OCI-LY7 (cell line): ENCODE measurements at regions not wholly inside any gene's neighbourhood (a gene's known extent, or its start where the extent isn't known, plus 50 kb on each side); places are given as distances from the start of the nearest gene placed in this dataset.

Experiments used
- EZH2phosphoT487 ChIP-seq: fragments of 200-600 bp; sonication (generic); IDR thresholded peaks from 2 replicates; pipeline ENCODE4 v1.6.1; 2018; ENCODE audit warnings: low read depth, borderline replicate concordance, mild to moderate bottlenecking, mixed run types, antibody characterized with exemption, low read length, moderate library complexity, mixed read lengths
- TF ChIP-seq, protein P1 (sequence below): fragments of 200-600 bp; sonication (generic); conservative IDR thresholded peaks from 2 replicates; pipeline ENCODE4 v1.5.1; 2014; ENCODE audit warnings: mild to moderate bottlenecking, antibody characterized with exemption, low read length, moderate library complexity, mixed read lengths

DNA sequence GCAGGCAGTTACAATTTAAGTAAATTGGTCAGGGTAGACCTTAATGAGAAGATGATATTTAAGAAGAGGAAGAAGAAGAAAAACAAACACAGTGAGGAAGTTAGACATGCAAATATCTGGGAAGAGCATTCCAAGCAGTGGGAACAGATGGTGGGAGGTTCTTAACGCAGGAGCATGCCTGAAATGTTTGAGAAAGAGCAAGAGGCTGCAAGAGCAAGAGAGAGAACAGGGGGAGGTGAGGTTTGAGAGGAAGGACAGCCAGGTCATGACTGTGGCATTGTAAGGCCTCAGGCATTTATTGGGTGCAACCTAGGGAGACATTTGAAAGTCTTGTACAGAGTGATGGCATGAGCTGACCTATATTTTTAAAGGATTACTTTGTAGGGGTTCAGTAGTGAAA lies 136.0 kb downstream of the UGT8 start:
- TF ChIP-seq, protein P1, sequence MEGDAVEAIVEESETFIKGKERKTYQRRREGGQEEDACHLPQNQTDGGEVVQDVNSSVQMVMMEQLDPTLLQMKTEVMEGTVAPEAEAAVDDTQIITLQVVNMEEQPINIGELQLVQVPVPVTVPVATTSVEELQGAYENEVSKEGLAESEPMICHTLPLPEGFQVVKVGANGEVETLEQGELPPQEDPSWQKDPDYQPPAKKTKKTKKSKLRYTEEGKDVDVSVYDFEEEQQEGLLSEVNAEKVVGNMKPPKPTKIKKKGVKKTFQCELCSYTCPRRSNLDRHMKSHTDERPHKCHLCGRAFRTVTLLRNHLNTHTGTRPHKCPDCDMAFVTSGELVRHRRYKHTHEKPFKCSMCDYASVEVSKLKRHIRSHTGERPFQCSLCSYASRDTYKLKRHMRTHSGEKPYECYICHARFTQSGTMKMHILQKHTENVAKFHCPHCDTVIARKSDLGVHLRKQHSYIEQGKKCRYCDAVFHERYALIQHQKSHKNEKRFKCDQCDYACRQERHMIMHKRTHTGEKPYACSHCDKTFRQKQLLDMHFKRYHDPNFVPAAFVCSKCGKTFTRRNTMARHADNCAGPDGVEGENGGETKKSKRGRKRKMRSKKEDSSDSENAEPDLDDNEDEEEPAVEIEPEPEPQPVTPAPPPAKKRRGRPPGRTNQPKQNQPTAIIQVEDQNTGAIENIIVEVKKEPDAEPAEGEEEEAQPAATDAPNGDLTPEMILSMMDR = no peak
- TF ChIP-seq EZH2phosphoT487 = no peak
